Esophagus muscularis mucosa (tissue), 4 donors: ENCODE measurements at regions not wholly inside any gene's neighbourhood (a gene's known extent, or its start where the extent isn't known, plus 50 kb on each side); places are given as distances from the start of the nearest gene placed in this dataset.
"Not testable (repeated sequence)": the region's sequence is repeated elsewhere in the genome, so short reads cannot be mapped to it uniquely, and the experiment has no call there.

ENCODE experiments used
- DNase-seq: peaks from one replicate; pipeline ENCODE4 v3.0.0-alpha.2; 2017; ENCODE audit errors: extremely low spot score
- H3K27ac ChIP-seq, 4 donors: fragments of 200-600 bp; sonication (generic); replicated peaks in 1 of 4; 1 replicate in 3 of 4; 2 replicates in 1 of 4; pipeline ENCODE4 v1.5.1; 2016 to 2019; ENCODE audit warnings: mild to moderate bottlenecking in 1 of 4
- H3K27me3 ChIP-seq, 4 donors: fragments of 200-600 bp; sonication (generic); one replicate each; pipeline versions ENCODE4 v1.5.1 to v1.6.0; 2016 to 2019
- H3K36me3 ChIP-seq, 4 donors: fragments of 200-600 bp; sonication (generic); one replicate each; pipeline ENCODE4 v1.5.1; 2016 to 2019
- H3K4me1 ChIP-seq, 4 donors: fragments of 200-600 bp; sonication (generic); one replicate each; pipeline ENCODE4 v1.5.1; 2016 to 2019
- H3K4me3 ChIP-seq, 4 donors: fragments of 200-600 bp; sonication (generic); 1 replicate in 2 of 4; 2 replicates in 2 of 4; pipeline ENCODE4 v1.5.1; 2016 to 2019; ENCODE audit warnings: mild to moderate bottlenecking in 4 of 4, moderate library complexity in 1 of 4
- H3K9me3 ChIP-seq, 4 donors: fragments of 200-600 bp; sonication (generic); 1 replicate in 3 of 4; 2 replicates in 1 of 4; pipeline ENCODE4 v1.5.1; 2016 to 2019
- CTCF ChIP-seq, 3 experiments: fragments of 200-600 bp in 2 of 3; fragments of 450-650 bp in 1 of 3; sonication (generic) in 2 of 3; IDR thresholded peaks; one replicate each; pipeline ENCODE4 v1.5.1; 2017 to 2019; ENCODE audit warnings: antibody characterized with exemption in 3 of 3, mild to moderate bottlenecking in 2 of 3, moderate library complexity in 1 of 3
- EP300 ChIP-seq: sonication (generic); formaldehyde crosslinking; IDR thresholded peaks from one replicate; pipeline ENCODE4 v1.6.1; 2017; ENCODE audit warnings: antibody characterized with exemption
- POLR2A ChIP-seq: fragments of 450-650 bp; IDR thresholded peaks from one replicate; pipeline ENCODE4 v1.6.1; 2017; ENCODE audit warnings: antibody characterized with exemption, moderate library complexity, mild to moderate bottlenecking, low read depth
- POLR2AphosphoS5 ChIP-seq, 2 donors: sonication (generic); formaldehyde crosslinking; IDR thresholded peaks; one replicate each; pipeline ENCODE4 v1.6.1; 2017; ENCODE audit warnings: antibody characterized with exemption in 2 of 2
- WGBS: methylation state at CpG from one replicate; pipeline ENCODE4 v1.1.5; 2018; 5-methylcytosine and 5-hydroxymethylcytosine counted together
- intact Hi-C: fragments of 100-400 bp; cut with DNase I; formaldehyde crosslinking; loops from one replicate; pipeline ENCODE4 v1.15.1; 2023

DNA sequence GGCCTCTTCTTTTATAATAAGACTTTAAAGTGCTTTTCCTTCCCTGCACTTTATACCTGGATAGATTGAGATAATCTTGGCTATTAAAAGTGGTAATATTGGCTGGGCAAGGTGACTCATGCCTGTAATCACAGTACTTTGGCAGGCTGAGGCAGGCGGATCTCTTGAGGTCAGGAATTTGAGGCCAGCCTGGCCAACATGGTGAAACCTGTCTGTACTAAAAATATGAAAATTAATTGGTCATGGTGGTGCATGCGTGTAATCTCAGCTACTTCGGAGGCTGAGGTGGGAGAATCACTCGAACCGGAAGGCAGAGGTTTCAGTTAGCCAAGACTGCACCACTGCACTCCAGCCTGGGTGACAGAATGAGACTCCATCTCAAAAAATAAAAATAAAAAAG, 197.1 kb upstream of the RGS17 start:
- no peaks in the 10 kb centered on the region for H3K36me3 ChIP-seq
- H3K4me3 ChIP-seq, result no peak overlapping the region
- WGBS, result 96% methylated on average over 5 of the region's 5 CpGs
- TF ChIP-seq POLR2AphosphoS5 (IDR thresholded peaks at IDR 0.05), result no peak
- intact Hi-C loops, result no loop called here
- no peak for DNase-seq
- H3K27me3 ChIP-seq, result no peaks in the 10 kb centered on the region
- no peaks in the 10 kb centered on the region for H3K4me1 ChIP-seq
- no peaks in the 10 kb centered on the region for H3K9me3 ChIP-seq
- H3K27ac ChIP-seq, result no peak overlapping the region

- no peak overlapping the region for H3K4me3 ChIP-seq
- no peaks in the 10 kb centered on the region for H3K36me3 ChIP-seq
- 74% methylated on average over 1 of the region's 1 CpG for WGBS
- no peak for DNase-seq
- H3K27me3 ChIP-seq, result no peaks in the 10 kb centered on the region
- intact Hi-C loops, result no loop called here
- no peak for TF ChIP-seq POLR2A
- TF ChIP-seq EP300, result no peak
- TF ChIP-seq POLR2AphosphoS5 (IDR thresholded peaks at IDR 0.05), result no peak
- no peak for TF ChIP-seq CTCF (IDR thresholded peaks at IDR 0.05)
- H3K9me3 ChIP-seq, result no peaks in the 10 kb centered on the region
- H3K4me1 ChIP-seq, result no peaks in the 10 kb centered on the region
- no peak overlapping the region for H3K27ac ChIP-seq
These were observed 194.6 kb upstream of the RGS17 start for GRCh38 chr6:153325661-153326060.

DNA sequence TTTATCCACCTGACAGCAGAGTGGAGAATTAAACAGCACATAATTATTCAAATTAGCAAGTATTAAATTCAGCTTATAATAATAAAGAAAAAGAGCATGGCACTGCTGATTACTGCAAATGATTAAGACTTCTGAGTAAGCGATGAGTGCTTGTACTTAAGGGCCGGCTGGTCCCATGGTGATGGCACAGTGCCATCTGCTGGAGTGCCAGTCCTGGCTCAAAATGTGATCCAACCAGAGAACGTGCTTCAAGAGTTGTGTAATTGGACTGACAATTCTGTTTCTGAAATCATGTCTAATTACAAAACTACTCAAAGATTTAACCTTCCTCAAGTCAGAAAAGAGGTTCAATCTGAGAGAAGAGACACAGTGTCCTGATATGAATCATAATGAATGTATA, 181.6 kb upstream of the RGS17 start:
- H3K36me3 ChIP-seq, result no peaks in the 10 kb centered on the region
- TF ChIP-seq POLR2AphosphoS5 (IDR thresholded peaks at IDR 0.05) (no peak), POLR2A (no peak), EP300 (no peak), CTCF (IDR thresholded peaks at IDR 0.05) (no peak)
- DNase-seq, result no peak
- 28% methylated on average over 3 of the region's 3 CpGs for WGBS
- no peak overlapping the region for H3K4me3 ChIP-seq
- H3K9me3 ChIP-seq, result no peaks in the 10 kb centered on the region
- H3K27ac ChIP-seq, result no peak overlapping the region
- no peaks in the 10 kb centered on the region for H3K27me3 ChIP-seq
- intact Hi-C loops, result no loop called here
- H3K4me1 ChIP-seq, result no peaks in the 10 kb centered on the region

DNA sequence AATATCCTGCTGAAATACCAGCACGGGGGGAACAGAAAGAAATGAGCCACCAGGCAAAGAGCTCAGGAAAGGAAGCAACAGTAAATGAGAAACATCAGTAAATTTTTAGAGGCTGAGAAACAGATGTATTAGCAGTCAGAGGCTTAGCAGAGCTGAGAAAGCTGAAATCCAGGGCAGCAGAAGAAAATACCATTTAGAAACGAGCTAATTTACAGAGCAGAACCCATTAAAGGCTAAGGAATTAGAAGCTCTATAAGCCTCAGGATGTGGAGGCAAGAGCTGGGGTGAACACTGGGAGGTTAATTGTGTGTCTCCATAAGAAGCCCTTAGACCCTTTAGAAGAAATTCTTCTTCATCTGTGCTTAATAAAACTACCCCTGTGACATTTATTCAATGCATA, 178.6 kb upstream of the RGS17 start:
- Histone ChIP-seq H3K27ac (no peak overlapping the region), H3K9me3 (no peaks in the 10 kb centered on the region), H3K4me3 (no peak overlapping the region), H3K4me1 (no peaks in the 10 kb centered on the region), H3K36me3 (no peaks in the 10 kb centered on the region), H3K27me3 (no peaks in the 10 kb centered on the region)
- WGBS, result 43% methylated on average over 2 of the region's 2 CpGs
- no peak for TF ChIP-seq POLR2AphosphoS5 (IDR thresholded peaks at IDR 0.05)
- no peak for DNase-seq
- intact Hi-C loops, result no loop called here

DNA sequence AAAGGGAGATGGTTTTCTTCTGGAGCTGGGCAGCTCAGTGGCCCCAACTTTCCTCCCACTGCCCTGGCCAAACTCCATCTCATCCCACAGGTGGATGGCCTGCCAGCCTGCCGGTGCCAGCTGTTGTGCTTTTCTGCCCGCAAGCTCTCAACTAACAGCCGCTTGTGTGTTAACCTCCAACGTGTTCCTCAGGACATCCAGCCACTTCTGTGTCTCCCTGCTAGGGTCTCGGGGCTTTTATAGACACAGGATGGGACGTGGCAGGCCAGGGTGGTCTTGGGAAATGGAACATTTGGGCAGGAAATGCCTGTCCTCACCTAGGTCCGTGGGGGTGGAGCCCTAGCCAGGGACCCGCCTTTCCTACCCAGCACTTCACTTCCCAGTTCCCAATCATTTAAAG, 171.1 kb upstream of the RGS17 start:
- Histone ChIP-seq H3K4me3 (no peak overlapping the region), H3K27ac (no peak overlapping the region), H3K27me3 (no peaks in the 10 kb centered on the region), H3K9me3 (no peaks in the 10 kb centered on the region), H3K36me3 (no peaks in the 10 kb centered on the region), H3K4me1 (no peaks in the 10 kb centered on the region)
- DNase-seq, result no peak
- 81% methylated on average over 8 of the region's 8 CpGs for WGBS
- TF ChIP-seq CTCF (IDR thresholded peaks at IDR 0.05) (no peak), POLR2AphosphoS5 (IDR thresholded peaks at IDR 0.05) (no peak)
- intact Hi-C loops, result no loop called here

GRCh38 chr6:153301602-153302001, 170.5 kb upstream of the RGS17 start:
- H3K27me3 ChIP-seq, result no peaks in the 10 kb centered on the region
- H3K36me3 ChIP-seq, result no peaks in the 10 kb centered on the region
- H3K4me1 ChIP-seq, result no peaks in the 10 kb centered on the region
- no peak for DNase-seq
- intact Hi-C loops, result no loop called here
- no peak overlapping the region for H3K4me3 ChIP-seq
- no peaks in the 10 kb centered on the region for H3K9me3 ChIP-seq
- TF ChIP-seq EP300 (no peak), POLR2AphosphoS5 (IDR thresholded peaks at IDR 0.05) (no peak), CTCF (IDR thresholded peaks at IDR 0.05) (no peak), POLR2A (no peak)
- H3K27ac ChIP-seq, result no peak overlapping the region
- WGBS, result 52% methylated on average over 5 of the region's 6 CpGs

DNA sequence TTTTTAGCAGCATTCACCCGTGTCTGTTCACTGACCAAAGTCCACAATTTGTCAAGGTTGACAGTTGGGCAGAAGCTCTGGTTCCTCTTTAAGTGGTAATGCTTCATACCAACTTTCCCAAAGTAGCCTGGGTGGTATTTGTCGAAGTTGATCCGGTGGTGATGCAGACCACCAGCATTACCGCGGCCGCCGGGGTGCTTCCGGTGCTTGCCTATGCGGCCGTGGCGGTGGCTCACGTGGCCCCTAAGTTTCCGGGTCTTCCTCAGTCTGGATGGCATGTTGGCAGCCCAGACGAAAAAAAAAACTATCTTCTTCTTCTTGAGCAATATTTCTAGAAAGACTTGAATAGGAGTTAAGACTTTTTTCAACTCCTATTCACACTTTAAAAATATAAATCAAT, 151.4 kb upstream of the RGS17 start:
- H3K36me3 ChIP-seq, H3K4me1 ChIP-seq, H3K4me3 ChIP-seq, H3K27ac ChIP-seq, H3K9me3 ChIP-seq, DNase-seq, H3K27me3 ChIP-seq, intact Hi-C loops: not testable (repeated sequence)
- whole genome bisulfite sequencing, result 95% methylated on average over 14 of the region's 14 CpGs
